EL (cell line): ENCODE measurements at regions not wholly inside any gene's neighbourhood (a gene's known extent, or its start where the extent isn't known, plus 50 kb on each side); places are given as distances from the start of the nearest gene placed in this dataset.
"Not testable (repeated sequence)": the region's sequence is repeated elsewhere in the genome, so short reads cannot be mapped to it uniquely, and the experiment has no call there.

Experiments used
- DNase-seq: peaks from one replicate; pipeline ENCODE4 v3.0.0-alpha.2; 2016

DNA sequence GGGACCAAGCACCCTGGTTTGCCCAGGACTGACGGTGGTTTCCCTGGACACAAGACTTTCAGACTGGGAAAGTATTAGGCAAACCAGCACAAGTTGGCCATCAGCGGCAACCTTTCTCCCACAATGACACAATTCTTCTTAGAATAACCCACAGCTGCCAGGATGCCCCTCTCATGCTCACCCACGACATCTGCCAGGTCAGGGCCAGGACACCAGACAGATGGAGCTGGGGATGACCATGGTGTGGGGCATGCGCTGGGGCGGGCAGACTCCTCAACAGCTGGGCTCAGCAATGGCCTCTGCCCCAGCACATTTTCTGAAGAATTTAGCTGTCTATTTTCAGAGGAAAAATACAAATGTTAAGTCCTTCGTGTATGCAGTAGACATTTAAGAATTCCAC lies 226.4 kb downstream of the FNDC1 start:
- DNase-seq: no peak

- not testable (repeated sequence) for DNase-seq
Measured at GRCh38 chr6:159392695-159393094, 223.5 kb downstream of the FNDC1 start.

GRCh38 chr6:159390381-159390780 lies 221.2 kb downstream of the FNDC1 start:
- no peak for DNase-seq

- no peak for DNase-seq
Measured at GRCh38 chr6:159389695-159390094, 220.5 kb downstream of the FNDC1 start.

DNA sequence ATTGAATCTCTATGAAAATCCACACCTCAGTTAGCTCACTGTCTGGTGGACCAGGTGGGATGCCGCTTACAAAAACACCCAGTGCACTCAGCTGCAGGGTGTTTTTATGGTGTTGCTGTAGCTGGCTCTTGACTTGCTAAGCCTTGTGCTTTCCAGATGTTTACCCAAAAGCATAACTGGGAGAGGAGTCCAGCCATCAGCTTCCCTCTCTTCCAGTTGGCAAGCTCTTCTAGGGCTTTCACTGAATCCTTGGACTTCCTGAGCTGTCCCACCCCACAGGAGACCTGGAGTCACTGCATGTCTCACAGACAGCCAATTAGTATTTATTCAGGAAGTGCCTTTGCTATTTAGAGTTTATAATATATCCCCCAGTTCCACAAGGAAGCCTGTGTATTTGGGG lies 210.9 kb downstream of the FNDC1 start:
- DNase-seq: no peak

DNA sequence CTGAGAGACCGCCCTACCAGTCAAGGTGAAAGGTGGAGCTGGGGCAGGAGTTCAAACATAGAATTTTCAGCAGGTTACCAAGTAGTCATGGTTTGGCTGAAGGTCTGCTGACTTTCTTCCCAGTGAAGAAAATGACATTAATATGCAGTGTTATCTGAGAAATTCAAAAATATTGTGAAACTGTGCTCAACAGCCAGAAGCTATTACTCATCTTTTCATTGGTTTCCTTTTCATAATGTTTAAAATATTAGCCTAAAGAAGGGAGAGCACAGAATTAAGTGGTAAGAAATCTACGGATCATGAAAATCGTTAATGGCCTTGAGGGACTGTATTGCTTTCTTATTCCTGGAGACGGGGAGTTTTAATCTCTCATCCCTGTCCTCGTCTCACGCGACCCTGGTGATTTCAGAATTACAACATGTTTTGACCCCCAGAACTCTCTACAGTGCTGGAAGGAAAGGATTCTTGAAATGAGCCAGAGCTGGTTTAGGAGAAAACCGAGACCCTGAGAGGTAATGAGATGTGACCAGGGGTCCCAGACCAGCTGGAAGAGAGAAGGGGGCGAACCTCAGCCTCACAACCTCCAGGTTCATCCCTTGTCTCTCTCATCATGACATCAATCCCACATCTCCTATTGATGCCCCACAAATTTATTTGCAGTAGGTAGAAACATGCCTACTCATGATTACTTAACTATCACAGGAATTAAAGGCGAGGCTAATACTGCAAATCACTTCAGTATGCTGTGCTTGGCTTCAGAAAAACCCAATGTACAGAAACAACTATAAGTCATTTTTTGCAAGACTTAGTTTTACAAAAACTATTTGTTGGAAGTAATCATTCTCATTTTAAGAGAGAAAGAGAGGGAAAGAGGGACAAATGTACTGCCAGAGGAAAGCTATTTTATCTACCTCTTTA lies 209.5 kb downstream of the FNDC1 start:
- DNase-seq: no peak

DNA sequence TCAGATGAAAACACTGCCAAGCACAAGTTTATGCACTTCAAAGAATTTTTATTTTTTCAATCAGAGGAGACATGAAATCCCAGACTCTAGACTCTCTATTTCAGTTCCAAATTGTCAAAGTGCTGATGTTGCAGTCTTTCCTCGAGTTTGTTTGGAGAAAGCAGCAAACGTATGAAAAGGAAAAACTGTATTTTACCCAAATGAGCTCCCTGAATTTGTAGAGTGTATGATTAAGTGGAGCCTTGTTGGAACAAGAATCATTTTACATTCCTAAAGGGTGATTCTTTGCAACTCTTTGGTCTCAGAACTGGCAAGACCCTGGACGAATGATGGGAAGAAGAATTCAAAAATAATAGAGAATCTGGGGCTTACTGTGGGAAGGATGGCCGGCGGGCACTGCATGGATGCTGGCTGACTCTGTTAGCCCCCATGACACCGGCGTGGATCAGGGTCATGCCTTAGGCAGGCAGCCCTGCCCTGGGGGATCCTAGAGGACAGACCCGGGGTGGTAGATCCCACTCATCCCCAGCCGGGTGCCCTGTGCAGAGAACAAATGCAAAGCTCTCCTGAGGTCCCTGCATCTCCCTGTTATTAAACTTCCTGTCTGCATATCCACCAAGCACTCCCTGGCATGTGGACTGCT lies 207.4 kb downstream of the FNDC1 start:
- no peak for DNase-seq

GRCh38 chr6:159375014-159375413 lies 205.8 kb downstream of the FNDC1 start:
- no peak for DNase-seq

- DNase-seq: no peak
Measured at GRCh38 chr6:159373670-159374069, 204.5 kb downstream of the FNDC1 start.

DNA sequence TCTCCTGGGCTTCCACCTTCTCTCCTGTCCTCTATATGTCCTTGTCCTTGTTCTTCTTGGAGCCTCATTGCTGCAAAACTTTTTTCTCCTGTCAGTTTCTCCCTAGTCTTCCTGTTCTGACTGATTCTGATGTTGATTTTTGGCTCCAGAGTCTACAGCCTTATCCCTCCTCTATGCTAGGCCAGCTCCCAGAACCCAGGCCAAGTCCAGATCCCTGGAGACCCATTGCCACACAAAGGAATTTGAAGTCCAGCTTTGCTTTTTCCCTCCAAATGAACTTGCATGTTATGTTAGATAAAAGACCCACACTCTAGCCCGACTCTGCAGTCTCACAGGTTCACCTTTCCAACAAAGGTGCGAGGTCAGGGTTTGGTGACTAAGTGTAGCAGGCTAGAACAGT lies 203.1 kb downstream of the FNDC1 start:
- no peak for DNase-seq

DNA sequence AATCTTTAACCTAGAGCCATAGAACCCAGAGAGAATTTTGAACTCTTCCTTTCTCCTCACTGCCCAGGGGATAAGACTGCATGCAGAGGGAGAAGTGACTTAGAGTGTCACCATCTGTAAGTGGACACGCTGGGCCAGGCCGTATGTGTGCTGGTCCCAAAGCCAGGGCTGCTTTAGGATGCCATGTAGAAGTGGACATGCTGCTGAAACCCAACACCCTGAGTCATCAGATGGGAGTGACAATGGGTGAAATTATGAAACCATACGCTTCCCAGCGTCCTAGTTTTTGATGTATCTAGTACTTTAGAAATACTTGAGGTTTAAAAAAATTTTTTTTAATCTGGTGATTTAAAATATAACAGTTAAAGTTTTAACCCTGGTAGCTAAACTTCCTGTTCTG lies 191.1 kb downstream of the FNDC1 start:
- DNase-seq: no peak

GRCh38 chr6:159359581-159360297 lies 190.5 kb downstream of the FNDC1 start:
- no peak for DNase-seq

GRCh38 chr6:159358562-159358961 lies 189.4 kb downstream of the FNDC1 start:
- no peak for DNase-seq

DNA sequence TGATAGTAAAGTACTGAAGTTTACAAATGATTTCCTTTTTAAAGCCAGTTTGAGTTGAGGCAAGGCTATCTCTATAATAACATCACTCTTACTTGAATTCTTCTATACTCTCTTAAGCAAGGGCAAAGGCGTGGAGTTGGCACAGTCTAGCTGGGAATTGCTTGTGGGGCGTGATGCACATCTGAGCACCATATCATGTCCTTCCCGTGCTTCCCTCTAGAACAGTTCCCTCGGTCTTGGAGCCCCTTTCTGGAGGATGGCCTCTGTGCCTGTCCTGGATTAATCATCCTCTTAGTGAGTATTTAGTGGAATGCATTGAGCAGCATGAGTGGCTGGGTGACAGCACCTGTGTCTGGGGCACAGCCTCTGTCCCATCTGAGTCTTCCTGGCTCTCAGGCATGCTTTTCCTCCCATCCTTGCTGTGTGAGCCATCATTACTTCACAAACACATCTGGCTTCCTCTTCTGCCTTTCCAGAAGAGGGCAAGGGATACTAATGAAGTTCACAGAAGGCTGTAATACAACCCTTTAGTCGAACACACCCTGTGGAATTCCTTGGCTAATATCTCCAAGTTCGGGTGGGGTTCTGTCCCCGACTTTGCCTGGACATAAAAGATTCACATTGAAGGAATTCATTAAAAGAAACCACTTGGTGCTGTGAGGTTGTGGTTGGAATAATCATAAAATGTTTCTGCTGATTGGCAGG lies 188.2 kb downstream of the FNDC1 start:
- DNase-seq: no peak

DNA sequence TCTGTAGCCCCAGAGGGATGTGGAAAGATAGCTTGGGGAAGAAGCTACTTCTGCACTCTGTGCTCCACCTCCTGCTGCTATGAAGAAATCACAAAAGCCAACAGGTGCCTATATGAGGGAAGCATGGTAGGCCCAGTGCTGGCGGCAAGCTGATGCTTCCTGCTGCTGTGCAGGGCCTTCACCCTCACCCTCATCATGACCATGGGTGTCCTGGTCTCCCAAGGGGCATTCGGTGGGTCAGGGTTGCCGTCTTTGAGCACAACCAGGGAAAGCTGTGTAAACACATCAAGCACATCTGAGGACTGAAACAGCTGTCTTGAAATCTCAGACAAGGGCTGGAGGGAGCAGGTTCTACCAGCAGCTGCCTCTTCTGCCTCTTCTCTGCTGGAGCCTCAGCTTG lies 184.0 kb downstream of the FNDC1 start:
- DNase-seq: no peak

- no peak for DNase-seq
Measured at GRCh38 chr6:159351707-159352106, 182.5 kb downstream of the FNDC1 start.

- DNase-seq: no peak
Measured at GRCh38 chr6:159349915-159350314, 180.7 kb downstream of the FNDC1 start.

- DNase-seq: no peak
Measured at GRCh38 chr6:159343709-159344108, 174.5 kb downstream of the FNDC1 start.

- DNase-seq: no peak
Measured at GRCh38 chr6:159342146-159342545, 172.9 kb downstream of the FNDC1 start.

DNA sequence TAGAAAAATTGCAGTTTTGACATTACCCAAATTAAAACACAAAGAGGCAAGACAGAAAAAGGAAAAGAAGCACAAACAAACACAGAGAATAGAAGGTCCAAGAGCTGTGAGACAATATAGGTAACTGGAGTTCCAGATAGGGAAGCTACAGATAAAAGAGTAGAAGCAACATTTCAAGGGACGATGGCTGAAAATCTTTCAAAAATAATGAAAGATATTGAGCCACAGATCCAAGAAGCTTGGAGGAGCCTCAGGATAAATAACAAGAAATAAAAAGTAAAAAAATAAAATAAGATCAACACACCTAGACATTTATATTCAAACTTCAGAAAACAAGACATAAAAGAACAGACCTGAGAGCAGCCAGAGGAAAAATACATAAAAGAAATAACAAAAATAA lies 164.9 kb downstream of the FNDC1 start:
- DNase-seq: no peak

GRCh38 chr6:159331451-159331850 lies 162.3 kb downstream of the FNDC1 start:
- DNase-seq: no peak

DNA sequence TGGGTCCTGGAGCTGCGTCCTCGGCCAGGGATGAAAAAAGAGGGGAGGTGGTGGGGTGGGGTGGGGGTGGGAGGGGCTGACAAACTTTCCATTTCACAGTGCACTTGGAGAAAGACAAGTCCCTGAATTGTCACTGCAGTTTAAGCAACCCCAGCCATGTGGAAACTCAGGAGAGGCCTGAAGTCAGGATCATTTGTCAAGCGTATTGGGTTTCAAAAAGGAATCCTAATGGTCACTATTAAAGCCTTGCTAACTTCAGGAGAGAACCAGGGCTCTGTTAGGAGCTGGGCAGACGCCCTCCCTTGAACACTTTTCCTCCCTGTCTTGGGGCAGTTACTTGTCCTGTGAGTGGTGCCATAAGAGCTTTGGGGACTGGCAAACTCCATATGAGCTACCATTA lies 159.9 kb downstream of the FNDC1 start:
- no peak for DNase-seq

DNA sequence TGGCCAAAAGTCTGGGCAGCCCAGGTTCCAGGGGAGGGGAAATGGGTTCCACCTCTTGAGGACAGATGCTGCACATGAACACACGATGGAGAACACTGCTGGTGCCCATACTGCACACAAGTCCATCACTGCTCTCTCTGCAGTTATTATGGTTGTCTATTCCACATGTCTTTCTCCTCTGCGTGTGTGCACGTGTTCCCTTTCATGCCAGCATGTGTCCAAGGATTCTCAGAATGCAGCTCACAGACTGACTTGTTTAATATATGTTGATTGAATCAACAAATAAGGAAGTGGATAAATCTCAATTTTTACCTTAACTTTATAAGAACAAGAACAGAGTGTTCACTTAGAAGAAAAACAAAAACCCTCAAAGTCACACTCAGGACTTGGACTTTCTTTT lies 158.9 kb downstream of the FNDC1 start:
- no peak for DNase-seq
